HG02588 (cell line): ENCODE measurements at regions not wholly inside any gene's neighbourhood (a gene's known extent, or its start where the extent isn't known, plus 50 kb on each side); places are given as distances from the start of the nearest gene placed in this dataset.
A peak's percentile ranks its signal among the peaks of the same experiment; 100 is the strongest.
"Not testable (repeated sequence)": the region's sequence is repeated elsewhere in the genome, so short reads cannot be mapped to it uniquely, and the experiment has no call there.

ENCODE experiments used
- ATAC-seq: cut with Tn5 transposase; IDR thresholded peaks from one replicate; pipeline ENCODE4 v1.9.1; 2021; ENCODE audit warnings: mild to moderate bottlenecking, moderate library complexity; ENCODE audit not compliant: unreplicated experiment

DNA sequence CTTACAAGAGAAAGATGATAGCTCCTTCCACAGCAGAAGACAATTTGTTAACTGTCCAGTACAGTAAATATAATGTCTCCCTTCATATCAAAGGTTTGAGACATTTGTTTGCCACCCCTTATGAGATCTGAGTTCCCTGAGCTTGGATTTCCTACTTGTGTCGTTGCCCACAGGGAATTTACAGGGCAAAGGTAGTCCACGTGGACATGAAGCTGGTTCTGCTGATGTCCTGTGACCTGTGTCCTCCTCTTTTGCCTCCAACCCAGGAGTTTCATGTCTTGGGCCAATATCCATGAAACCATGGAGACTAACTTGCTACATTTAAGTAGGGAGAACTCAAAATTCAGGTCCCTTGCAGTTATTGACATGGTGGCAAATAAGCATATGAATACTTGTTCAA lies 172.2 kb upstream of the KCTD7 start:
- ATAC-seq = not testable (repeated sequence)

DNA sequence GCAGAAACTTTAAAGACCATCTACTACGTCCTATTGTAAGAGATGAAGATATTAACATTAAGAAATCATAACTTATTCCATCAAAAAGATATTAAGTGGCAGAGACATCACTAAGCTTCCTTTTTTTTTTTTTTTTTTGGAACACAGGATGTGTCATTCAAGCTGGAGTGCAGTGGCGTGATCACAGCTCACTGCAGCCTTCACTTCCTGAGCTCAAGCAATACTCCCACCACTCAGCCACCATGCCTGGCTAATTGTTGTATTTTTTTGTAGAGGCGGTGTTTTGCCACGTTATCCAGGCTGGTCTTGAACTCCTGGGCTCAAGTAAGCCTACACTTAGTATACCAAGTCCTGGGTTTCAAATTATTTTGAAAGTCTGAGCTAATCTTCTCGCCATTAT lies 169.7 kb upstream of the KCTD7 start:
- ATAC-seq = not testable (repeated sequence)

DNA sequence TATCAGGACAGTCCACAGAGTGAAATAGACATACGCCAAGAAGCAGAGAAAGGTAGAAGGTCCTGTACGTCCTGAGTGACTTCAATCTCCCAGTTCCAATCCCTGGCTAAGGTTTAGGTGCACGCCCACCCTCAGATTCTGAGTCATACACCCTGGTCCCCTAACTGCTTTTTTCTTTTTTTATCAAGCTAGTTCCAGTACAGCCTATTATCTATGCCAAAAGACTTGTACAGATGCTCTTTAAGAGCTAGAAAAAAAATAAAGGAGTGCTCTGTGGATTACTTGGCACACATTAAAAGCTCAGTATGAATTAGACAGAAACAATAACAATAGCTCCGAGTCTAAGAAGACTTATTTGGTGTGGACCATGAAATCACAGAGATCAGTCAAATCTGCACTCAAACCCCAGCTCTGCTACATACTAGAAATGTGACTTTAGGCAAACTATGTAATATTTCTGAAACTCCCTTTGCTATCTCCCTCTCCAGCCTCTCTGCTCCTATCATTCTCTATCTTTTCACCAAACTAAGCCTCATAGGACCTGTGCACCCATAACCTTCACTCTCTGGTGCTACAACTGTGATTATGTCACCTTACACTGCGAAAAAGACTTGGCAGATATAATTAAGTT lies 168.8 kb upstream of the KCTD7 start:
- ATAC-seq = not testable (repeated sequence)

DNA sequence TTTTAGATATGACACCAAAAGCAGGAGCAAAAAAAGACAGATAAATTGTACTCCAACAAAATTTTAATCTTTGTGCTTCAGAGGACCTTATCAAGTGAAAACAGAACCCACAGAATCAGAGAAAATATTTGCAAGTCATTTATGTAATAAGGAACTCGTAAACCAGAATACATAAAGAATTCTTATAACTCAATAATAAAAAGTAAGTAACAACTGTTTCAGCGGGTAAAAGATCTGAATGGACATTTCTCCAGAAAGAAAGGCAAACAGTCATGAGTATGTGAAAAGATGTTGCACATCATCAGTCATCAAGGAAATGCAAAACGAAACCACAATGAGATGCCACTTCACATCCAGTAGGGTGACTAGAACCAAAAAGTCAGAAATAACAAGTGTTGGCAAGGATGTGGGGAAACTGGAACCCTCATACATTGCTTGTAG lies 167.7 kb upstream of the KCTD7 start:
- ATAC-seq = no peak

DNA sequence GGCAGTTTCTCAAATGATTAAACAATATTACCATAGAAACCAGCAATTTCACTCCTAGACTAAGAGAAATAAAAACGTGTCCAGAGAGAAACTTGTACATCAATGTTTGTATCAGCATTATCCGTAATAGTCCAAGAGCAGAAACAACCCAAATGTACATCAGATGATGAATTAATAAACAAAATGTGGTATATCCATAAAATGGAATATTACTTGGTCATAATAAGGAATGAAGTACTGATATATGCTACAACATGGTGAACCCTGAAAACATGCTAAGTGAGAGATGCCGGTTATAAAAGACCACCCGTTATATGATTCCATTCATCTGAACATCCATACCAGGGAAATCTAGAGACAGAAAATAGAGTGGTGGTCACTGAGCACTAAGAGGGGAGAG lies 167.3 kb upstream of the KCTD7 start:
- ATAC-seq = not testable (repeated sequence)

DNA sequence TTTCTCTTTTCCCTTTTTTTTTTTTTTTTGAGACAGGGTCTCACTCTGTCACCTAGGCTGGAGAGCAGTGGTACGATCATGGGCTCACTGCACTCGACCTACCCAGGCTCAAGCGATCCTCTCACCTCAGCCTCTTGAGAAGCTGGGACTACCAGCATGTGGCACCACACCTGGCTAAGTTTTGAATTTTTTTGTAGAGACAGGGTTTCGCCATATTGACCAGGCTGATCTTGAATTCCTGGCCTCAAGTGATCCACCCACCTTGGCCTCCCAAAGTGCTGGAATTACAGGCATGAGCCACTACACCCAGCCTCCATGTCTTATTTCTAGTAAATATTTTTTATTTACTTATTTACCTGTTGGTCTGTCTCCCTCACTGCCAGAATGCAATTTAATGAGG lies 165.8 kb upstream of the KCTD7 start:
- ATAC-seq = not testable (repeated sequence)

DNA sequence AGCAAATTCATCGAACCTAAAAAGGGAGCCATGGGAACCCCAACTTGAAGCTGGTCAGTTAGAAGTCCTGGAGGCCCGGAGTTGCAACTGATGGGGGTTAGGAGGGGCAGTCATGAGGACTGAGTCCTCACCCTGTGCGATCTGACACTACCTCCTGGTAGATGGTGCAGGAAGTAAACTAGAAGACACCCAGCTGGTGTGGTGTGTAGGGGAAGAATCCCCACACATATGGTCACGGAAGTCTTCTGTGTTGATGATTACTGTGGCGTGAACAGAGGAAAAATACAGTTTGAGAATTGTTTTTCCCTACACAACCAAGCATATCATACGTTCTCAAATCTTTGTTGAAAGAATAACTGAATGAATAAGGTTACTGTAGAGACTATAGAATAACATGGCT lies 164.6 kb upstream of the KCTD7 start:
- ATAC-seq = no peak

DNA sequence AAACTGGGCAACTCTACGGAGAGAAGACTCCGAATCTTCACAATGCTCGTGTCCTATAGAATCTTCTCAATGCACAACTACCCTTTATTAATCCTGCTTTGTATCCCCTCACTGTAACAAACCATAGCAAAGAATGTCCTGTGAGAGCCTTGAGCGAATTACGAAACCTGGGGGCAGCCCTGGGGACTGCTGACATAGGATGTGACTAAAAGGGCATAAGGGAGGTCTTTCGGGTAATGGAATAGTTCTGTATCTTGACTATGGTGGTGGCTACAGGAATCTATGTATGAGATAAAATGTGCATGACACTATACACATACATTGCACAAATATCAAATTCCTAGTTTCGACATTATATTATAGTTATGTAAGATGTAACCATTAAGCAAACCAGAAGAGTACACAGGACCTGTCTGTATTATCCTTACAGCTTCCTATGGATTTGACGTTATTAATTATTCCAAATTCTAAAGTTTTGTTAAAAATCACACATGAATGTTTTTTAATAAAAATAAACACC lies 162.5 kb upstream of the KCTD7 start:
- ATAC-seq = no peak

DNA sequence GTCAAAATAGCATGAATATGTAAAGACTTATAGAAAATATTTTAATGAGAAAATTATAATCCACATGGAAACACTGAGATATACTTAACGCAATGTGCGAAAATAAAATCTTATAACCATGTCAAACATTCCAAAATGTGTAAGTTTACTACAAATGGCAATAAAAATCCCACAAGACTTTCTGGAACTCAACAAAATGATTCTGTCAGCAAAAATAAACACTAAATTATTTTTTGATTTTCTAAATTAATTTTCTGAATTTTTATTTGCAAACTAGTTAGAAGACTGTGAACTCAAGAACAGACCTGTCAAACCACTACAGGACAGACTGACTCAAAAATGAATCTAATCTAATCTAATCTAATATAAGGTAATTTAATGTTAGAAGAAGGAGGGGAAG lies 160.8 kb upstream of the KCTD7 start:
- no peak for ATAC-seq

DNA sequence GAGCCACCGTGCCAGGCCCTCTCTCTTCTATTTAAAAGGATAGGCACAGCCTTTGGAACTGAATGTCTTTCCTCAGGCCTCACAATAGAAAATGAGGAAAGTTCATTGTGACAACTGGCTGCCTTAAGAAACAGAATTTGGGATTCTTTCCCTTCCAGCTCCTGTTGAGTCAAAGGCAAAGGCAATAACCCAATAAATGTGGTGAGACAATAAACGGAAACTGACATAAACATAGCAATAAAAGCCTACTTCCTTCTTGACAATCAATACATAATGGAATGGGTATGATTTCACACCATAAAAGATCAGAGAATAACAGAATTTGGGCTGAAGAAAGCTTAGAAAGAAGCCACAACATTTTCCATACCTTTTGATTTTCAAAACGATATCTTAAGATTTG lies 155.6 kb upstream of the KCTD7 start:
- not testable (repeated sequence) for ATAC-seq

DNA sequence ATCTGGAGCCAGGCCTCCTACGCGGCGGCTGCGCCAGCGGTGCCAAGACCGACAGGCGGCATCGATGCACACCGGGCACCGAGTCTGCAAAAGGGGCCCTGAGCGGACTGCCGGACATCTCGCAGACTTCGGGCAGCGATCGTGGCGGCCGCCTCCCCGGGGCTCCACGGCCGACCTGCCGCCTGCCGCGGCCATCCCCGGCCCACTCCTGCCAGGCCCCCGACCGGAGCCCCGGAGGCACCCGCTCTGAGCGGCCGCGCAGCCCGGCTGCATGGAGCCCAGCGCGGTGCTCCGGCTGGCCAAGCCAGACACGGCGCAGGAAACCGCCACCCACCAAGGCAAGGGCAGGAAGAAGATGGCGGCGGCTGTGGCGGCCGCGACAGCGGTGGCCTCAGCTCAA lies 154.2 kb upstream of the KCTD7 start:
- ATAC-seq = no peak

DNA sequence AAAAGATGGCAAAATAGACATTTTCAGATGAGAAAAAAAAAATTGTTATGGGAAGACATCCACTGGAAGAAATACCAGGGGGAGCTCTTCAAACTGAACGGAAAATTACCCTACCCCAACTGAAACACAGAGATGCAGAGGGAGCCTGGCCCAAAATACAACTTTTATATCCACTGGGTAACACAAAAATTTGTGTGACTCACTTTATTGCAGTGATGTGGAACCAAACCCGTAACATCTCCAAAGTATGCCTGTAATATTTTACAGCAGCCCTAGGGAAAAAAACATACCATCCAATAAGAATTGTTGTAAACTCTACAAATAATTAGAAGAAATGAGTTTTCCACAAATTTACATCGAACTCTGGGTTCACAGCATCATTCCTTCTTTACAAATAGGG lies 152.6 kb upstream of the KCTD7 start:
- not testable (repeated sequence) for ATAC-seq

DNA sequence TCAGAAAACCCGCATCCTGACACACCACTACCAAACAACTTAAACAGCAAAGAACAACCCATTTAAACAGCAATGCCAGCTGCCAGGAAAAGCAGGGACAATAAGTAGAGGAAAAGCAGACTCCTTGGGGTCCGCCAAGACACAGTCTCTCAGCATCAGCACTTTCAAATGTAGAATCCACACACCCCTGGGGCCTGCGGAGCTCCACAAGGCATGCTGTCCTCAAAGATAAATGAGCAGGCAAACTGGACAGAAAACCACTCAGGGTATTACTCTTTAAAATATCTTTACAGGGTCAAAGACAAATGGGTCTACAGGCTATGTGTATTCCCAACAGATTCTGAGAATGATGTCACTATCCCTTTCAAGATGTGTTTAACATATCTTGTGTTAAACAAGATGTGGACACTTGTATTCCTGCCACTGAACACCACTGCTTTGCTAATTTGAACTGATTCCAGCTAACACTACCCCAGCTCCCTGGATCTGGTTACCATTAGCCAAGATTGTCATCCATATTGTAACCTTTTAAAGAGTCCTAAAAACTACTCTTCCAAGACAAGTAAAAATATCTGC lies 150.8 kb upstream of the KCTD7 start:
- not testable (repeated sequence) for ATAC-seq

DNA sequence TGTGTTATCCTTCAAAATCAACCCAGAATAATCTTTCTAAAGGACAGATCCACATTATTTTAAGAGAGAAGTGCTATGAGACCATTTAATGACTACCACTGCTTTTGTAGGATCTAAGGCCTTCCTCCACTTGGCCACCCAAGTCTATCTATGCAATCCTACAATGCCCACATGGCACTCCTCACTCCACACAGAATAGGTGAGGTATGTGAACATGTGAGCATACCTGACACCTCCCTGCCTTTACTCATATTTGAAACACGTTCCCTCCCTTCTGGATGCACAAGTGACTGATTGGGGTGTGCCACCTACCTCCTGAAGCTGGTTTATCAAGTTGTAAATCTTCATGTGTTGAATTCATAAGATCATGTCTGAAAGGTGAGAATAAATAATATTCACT lies 147.5 kb upstream of the KCTD7 start:
- ATAC-seq = not testable (repeated sequence)

DNA sequence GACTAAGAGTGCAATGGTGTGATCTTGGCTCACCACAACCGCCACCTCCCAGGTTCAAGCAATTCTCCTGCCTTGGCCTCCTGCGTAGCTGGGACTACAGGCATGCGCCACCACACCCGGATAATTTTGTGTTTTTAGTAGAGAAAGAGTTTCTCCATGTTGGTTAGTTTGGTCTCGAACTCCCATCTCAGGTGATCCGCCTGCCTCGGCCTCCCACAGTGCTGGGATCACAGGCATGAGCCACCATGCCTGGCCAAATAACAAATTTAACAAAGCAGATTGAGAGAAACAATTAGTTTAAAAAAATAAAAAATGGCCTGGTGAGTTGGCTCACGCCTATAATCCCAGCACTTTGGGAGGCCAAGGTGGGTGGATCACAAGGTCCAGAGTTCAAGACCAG lies 139.6 kb upstream of the KCTD7 start:
- ATAC-seq = not testable (repeated sequence)

DNA sequence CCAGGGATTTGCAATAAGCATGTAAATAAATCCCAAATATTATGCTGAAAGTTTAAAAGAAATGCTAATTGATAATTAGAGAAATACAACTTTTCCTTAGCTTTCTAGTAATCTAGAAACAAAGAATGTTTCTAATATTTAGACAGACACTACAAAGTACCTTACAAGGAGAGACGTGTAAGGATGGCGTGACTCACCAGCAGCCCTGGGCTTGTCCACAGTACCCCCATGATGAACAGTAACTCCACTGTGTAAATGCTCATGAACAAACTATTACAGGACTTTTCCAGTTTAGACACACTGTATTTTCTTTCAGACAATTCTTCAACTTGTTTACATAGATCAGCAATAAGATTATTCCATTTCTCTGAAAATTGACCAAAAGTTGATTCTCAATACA lies 138.9 kb upstream of the KCTD7 start:
- ATAC-seq = not testable (repeated sequence)

DNA sequence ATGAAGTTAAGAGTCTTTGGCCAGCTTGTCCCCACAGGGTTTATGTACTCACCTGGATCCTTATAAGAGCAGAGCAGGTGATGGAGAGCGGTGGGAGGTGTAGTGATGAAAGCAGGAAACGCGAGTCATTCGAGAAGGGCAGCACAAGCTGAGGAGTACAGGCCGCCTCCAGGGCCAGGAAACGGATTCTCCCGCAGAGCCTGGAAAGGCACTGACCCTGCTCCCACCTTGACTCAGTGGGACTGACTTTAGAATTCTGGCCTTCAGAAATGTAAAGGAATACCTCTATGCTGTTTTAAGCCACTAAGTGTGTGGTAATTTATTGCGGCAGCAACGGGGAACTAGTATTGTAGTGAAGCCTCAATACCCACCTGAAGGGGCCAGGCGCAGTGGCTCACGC lies 137.7 kb upstream of the KCTD7 start:
- ATAC-seq = not testable (repeated sequence)

DNA sequence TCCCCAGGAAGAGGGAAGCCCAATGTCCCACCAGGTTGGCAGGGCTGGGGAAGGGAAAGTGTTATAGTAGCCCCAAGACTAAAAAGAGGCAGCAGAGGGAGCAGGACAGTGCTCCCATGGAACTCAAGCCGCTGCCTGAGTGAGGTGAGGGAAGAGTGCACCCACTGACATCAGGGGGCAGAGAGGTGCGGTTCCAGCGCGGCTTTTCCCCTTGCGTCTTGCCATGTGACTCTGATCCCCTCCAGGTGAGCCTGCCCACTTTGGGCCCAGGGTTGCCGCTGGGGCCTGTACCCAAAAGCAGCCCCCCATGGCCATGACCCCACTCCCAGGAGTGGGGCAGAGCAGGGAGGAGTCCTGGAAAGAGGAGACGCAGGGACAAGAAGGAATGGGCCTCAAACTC lies 136.3 kb upstream of the KCTD7 start:
- not testable (repeated sequence) for ATAC-seq

DNA sequence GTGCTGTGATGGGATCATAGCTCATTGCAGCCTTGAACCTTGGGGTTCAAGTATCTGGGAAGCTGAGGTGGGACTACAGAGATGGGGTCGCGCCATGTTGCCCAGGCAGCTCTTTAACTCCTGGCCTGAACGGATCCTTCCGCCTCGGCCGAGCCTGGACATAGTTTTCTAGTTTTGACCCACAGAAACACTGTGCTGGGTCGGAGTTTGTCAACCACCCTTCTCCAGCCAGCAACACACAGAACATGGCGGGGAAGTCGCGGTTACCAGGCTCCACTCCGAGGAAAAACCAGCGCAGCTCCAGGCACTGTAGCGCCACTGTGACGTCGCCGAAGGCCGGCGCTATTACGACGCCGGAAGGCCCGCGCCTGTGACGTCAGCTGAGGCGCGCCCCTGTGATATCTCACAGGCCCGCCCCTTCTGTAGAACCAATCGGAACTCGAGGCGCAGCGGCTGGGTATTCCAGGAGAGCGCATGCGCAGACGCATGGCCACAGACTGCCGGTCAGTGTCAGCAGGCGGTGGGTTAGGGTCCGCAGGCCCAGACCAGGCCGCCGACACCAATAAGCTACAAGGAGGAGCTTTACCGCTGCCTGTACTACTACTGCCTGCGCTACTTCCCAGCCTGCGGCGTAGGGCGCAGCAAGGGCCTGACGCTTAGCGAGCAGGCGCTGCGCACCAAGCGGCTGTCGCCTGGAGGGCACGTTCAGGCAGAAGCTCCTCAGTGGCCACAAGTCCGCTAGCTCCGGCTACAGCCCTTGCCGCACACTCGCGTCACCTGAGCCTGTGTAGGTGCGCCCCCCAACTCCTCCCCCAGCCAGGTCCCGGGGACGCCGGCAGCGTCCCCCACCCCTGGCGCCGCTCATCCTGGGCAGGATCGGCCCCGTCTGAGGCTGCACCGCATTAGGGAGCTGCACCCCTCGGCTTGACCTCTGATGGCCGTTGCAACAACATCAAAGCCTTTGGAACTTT lies 135.2 kb upstream of the KCTD7 start:
- ATAC-seq = peak; percentile 97

DNA sequence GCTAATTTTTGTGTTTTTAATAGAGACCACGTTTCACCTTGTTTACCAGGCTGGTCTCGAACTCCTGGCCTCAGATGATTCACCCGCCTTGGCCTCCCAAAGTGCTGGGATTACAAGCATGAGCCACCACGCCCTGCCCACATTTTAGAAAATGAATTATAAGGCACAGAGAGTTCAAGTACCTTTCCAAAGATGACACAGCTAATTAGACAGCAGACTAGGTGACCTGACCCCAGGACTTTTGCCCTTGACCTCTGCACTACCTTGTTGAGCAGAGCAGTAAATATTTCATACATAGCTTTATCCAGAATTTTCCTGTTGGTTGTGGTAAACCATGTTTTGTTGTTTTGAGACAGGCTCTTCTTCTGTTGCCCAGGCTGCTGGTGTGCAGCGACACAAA lies 131.3 kb upstream of the KCTD7 start:
- ATAC-seq = no peak

DNA sequence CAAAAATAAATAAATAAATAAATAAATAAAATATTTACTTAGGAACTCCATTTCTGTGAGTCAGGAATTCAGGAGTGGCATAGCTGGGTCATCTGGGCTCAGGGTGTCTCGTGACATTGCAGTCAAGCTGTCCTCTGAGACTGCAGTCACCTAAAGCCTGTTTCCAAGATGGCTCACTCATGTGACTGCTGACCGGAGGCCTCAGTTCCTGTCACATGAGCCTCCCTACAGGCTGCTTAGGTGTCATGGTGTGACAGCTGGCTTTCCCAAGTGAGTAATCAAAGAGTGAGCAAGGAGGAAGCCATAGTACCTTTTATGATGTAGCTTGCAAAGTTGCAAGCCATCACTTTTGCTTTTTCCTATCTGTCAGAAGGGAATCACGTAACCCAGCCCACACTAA lies 128.6 kb upstream of the KCTD7 start:
- ATAC-seq = no peak
